ENCODE measurements at regions not wholly inside any gene's neighbourhood (a gene's known extent, or its start where the extent isn't known, plus 50 kb on each side); places are given as distances from the start of the nearest gene placed in this dataset.

GRCh38 chr6:164663634-164664033 is 645.8 kb downstream of the C6orf118 start:
- TF ChIP-seq, protein P1, sequence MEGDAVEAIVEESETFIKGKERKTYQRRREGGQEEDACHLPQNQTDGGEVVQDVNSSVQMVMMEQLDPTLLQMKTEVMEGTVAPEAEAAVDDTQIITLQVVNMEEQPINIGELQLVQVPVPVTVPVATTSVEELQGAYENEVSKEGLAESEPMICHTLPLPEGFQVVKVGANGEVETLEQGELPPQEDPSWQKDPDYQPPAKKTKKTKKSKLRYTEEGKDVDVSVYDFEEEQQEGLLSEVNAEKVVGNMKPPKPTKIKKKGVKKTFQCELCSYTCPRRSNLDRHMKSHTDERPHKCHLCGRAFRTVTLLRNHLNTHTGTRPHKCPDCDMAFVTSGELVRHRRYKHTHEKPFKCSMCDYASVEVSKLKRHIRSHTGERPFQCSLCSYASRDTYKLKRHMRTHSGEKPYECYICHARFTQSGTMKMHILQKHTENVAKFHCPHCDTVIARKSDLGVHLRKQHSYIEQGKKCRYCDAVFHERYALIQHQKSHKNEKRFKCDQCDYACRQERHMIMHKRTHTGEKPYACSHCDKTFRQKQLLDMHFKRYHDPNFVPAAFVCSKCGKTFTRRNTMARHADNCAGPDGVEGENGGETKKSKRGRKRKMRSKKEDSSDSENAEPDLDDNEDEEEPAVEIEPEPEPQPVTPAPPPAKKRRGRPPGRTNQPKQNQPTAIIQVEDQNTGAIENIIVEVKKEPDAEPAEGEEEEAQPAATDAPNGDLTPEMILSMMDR (IDR thresholded peaks at IDR 0.05; ENCODE audit: insufficient read depth, low read depth, low read length): no peak
- no peak for TF ChIP-seq EZH2 (IDR thresholded peaks at IDR 0.05; ENCODE audit: insufficient read depth, low read length)
